Effector memory CD4-positive, alpha-beta T cell (primary cell): ENCODE measurements at regions not wholly inside any gene's neighbourhood (a gene's known extent, or its start where the extent isn't known, plus 50 kb on each side); places are given as distances from the start of the nearest gene placed in this dataset.

ENCODE experiments used
- DNase-seq, 3 donors: peaks; one replicate each; pipeline ENCODE4 v3.0.0-alpha.2; 2020
- H3K27ac ChIP-seq: 2 replicates; pipeline ENCODE4 v1.7.0; 2013; ENCODE audit warnings: mild to moderate bottlenecking, low read length, moderate library complexity; ENCODE audit not compliant: insufficient read depth, poor library complexity, severe bottlenecking
- H3K27me3 ChIP-seq: replicated peaks from 2 replicates; pipeline ENCODE4 v1.7.0; 2013; ENCODE audit warnings: mild to moderate bottlenecking, low read length; ENCODE audit not compliant: insufficient read depth, control insufficient read depth, poor library complexity, severe bottlenecking
- H3K36me3 ChIP-seq: 2 replicates; pipeline ENCODE4 v1.7.0; 2013; ENCODE audit warnings: mild to moderate bottlenecking, low read length, moderate library complexity; ENCODE audit not compliant: control insufficient read depth, insufficient read depth
- H3K4me1 ChIP-seq: 2 replicates; pipeline ENCODE4 v1.7.0; 2013; ENCODE audit warnings: low read length, mild to moderate bottlenecking; ENCODE audit not compliant: control insufficient read depth, insufficient read depth, poor library complexity, severe bottlenecking
- H3K4me3 ChIP-seq: 2 replicates; pipeline ENCODE4 v1.7.0; 2013; ENCODE audit warnings: low read length, low read depth, mild to moderate bottlenecking; ENCODE audit not compliant: insufficient read depth, poor library complexity, severe bottlenecking
- H3K9me3 ChIP-seq: 2 replicates; pipeline ENCODE4 v1.7.0; 2013; ENCODE audit warnings: mild to moderate bottlenecking, low read length, moderate library complexity; ENCODE audit not compliant: control insufficient read depth

- Histone ChIP-seq H3K36me3 (no peaks in the 10 kb centered on the region), H3K4me3 (no peak overlapping the region), H3K27me3 (no peaks in the 10 kb centered on the region), H3K9me3 (no peaks in the 10 kb centered on the region), H3K27ac (no peak overlapping the region), H3K4me1 (no peaks in the 10 kb centered on the region)
- no peak for DNase-seq
Measured at GRCh38 chr11:70528046-70528793, 129.9 kb downstream of the CTTN start.

GRCh38 chr11:70528794-70529580 lies 130.7 kb downstream of the CTTN start:
- no peaks in the 10 kb centered on the region for H3K4me1 ChIP-seq
- no peaks in the 10 kb centered on the region for H3K9me3 ChIP-seq
- H3K36me3 ChIP-seq: no peaks in the 10 kb centered on the region
- no peaks in the 10 kb centered on the region for H3K27me3 ChIP-seq
- H3K4me3 ChIP-seq: no peak overlapping the region
- DNase-seq: no peak
- H3K27ac ChIP-seq: no peak overlapping the region

DNA sequence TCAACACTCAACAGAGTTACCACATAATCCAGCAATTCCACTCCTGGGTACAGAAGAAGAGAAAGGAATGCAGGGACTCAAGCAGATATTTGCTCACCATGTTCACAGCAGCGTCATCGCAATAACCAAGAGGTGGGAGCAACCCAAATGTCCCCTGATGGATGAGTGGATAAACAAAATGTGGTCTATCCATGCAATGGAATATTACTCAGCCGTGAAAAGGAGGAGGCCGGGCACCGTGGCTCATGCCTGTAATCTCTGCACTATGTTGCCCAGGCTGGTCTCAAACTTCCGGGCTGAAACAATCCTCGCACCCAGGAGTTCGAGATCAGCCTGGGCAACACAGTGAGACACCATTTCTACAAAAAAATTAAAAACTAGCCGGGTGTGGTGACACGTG lies 131.7 kb downstream of the CTTN start:
- H3K36me3 ChIP-seq: no peaks in the 10 kb centered on the region
- DNase-seq: no peak
- no peaks in the 10 kb centered on the region for H3K4me1 ChIP-seq
- no peaks in the 10 kb centered on the region for H3K9me3 ChIP-seq
- H3K27me3 ChIP-seq: no peaks in the 10 kb centered on the region
- no peak overlapping the region for H3K4me3 ChIP-seq
- no peak overlapping the region for H3K27ac ChIP-seq

DNA sequence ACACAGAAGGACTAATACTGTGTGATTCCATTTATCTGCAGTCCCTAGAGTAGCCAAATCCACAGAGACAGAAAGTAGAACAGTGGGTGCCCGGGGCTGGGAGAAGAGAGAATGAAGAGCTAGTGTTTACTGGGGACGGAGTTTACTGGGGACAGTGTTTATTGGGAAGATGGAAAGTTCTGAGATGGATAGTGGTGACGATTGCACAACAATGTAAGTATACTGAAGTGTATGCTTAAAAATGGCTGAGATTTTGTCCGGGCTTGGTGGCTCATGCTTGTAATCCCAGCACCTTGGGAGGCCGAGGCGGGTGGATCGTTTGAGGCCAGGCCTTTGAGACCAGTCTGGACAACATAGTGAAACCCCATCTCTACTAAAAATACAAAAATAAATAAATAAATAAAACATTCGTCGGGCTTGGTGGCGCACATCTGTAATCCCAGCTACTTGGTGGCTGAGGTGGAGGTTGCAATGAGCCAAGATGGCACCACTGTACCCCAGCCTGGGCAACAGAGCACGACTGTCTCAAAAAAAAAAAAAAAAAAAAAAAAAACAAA lies 132.4 kb downstream of the CTTN start:
- no peak for DNase-seq
- Histone ChIP-seq H3K27ac (no peak overlapping the region), H3K27me3 (no peaks in the 10 kb centered on the region), H3K36me3 (no peaks in the 10 kb centered on the region), H3K9me3 (no peaks in the 10 kb centered on the region), H3K4me1 (no peaks in the 10 kb centered on the region), H3K4me3 (no peak overlapping the region)

DNA sequence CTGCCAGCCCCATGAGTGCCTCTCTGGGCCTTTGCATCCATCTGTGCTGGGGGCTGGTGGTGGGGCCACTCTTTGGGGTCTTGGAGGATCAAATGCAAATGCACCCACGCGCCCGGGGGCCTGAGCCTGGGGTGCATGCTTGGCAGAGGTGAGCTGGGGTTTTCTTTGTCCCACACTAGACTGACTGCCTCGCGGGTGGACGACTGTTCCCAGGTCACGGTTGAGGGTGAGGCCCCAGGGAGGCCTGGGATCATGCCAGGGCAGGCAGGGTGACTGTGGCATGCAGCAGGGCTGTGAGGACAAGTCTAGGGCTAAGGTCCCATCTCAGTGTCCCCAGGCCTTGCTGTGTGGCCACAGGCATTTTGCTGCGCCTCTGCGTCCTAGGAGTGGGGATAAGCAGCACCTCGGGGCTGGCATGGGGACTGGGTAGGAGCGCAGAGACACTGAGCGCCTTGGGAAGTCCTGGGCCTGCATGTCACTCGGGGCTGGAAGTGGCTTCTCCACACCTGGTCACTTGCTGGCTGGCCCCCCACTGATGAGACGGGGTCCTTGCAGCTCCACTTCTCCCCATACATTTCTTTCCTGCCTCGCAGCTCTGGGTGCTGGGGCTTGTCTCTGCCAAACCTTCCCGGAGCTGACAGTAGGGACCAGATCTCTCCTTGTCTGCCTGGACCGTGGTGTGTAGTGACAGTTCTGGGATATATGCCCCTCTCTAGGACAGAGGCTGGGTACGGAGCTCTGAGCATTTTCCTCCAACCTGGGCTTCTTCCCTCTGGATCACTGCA lies 133.1 kb downstream of the CTTN start:
- H3K36me3 ChIP-seq: no peaks in the 10 kb centered on the region
- H3K27me3 ChIP-seq: no peaks in the 10 kb centered on the region
- no peak overlapping the region for H3K4me3 ChIP-seq
- no peak for DNase-seq
- H3K4me1 ChIP-seq: no peaks in the 10 kb centered on the region
- H3K9me3 ChIP-seq: no peaks in the 10 kb centered on the region
- H3K27ac ChIP-seq: no peak overlapping the region

- Histone ChIP-seq H3K36me3 (no peaks in the 10 kb centered on the region), H3K27ac (no peak overlapping the region), H3K9me3 (no peaks in the 10 kb centered on the region), H3K4me1 (no peaks in the 10 kb centered on the region), H3K4me3 (no peak overlapping the region), H3K27me3 (no peaks in the 10 kb centered on the region)
- DNase-seq: no peak
Measured at GRCh38 chr11:70532066-70532440, 133.7 kb downstream of the CTTN start.

DNA sequence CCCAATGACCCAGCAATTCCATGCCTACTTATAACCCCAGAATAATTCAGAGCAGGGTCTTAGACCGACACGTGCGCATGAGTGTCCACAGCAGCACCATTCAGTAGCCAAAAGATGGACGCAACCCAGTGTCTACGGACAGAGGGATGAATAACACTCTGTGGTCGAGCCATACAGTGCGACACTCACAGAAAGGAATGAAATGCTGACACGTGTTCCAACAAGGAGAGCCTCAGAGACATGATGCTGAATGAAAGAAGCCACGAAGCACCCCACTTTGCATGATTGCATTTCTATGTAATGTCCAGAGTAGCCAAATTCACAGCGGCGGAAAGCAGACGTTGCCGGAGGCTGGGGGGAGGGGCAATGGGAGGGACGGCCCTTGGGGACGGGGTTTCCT lies 134.4 kb downstream of the CTTN start:
- H3K4me3 ChIP-seq: no peak overlapping the region
- H3K27ac ChIP-seq: no peak overlapping the region
- H3K9me3 ChIP-seq: no peaks in the 10 kb centered on the region
- no peaks in the 10 kb centered on the region for H3K4me1 ChIP-seq
- DNase-seq: no peak
- H3K27me3 ChIP-seq: no peaks in the 10 kb centered on the region
- no peaks in the 10 kb centered on the region for H3K36me3 ChIP-seq

- H3K4me3 ChIP-seq: no peak overlapping the region
- H3K9me3 ChIP-seq: no peaks in the 10 kb centered on the region
- H3K27ac ChIP-seq: no peak overlapping the region
- H3K4me1 ChIP-seq: no peaks in the 10 kb centered on the region
- no peak for DNase-seq
- H3K36me3 ChIP-seq: no peaks in the 10 kb centered on the region
- H3K27me3 ChIP-seq: no peaks in the 10 kb centered on the region
Measured at GRCh38 chr11:70535191-70535971, 137.1 kb downstream of the CTTN start.

- no peak overlapping the region for H3K27ac ChIP-seq
Measured at GRCh38 chr11:70536051-70536877, 137.9 kb downstream of the CTTN start.

More at GRCh38 chr11:70536051-70536877, 137.9 kb downstream of the CTTN start:
- Histone ChIP-seq H3K4me1 (no peaks in the 10 kb centered on the region), H3K9me3 (no peaks in the 10 kb centered on the region), H3K4me3 (no peak overlapping the region), H3K27me3 (no peaks in the 10 kb centered on the region), H3K36me3 (no peaks in the 10 kb centered on the region)
- DNase-seq: no peak
